Tibial artery (tissue), 4 donors: ENCODE measurements at regions not wholly inside any gene's neighbourhood (a gene's known extent, or its start where the extent isn't known, plus 50 kb on each side); places are given as distances from the start of the nearest gene placed in this dataset.

Experiments used
- DNase-seq, 2 donors: peaks; one replicate each; pipeline ENCODE4 v3.0.0-alpha.2; 2019
- H3K27ac ChIP-seq, 2 donors: fragments of 200-600 bp; sonication (generic) in 1 of 2; 1 replicate in 1 of 2; 2 replicates in 1 of 2; pipeline ENCODE4 v1.5.1; 2018 to 2019; ENCODE audit warnings: mild to moderate bottlenecking in 1 of 2
- H3K27me3 ChIP-seq, 2 donors: fragments of 200-600 bp; sonication (generic) in 1 of 2; one replicate each; pipeline versions ENCODE4 v1.5.1 to v1.6.0; 2016 to 2019
- H3K36me3 ChIP-seq, 3 donors: fragments of 200-600 bp; sonication (generic) in 2 of 3; one replicate each; pipeline ENCODE4 v1.5.1; 2016 to 2019; ENCODE audit warnings: mild to moderate bottlenecking in 2 of 3
- H3K4me1 ChIP-seq, 4 donors: fragments of 200-600 bp; sonication (generic) in 2 of 4; 1 replicate in 3 of 4; 2 replicates in 1 of 4; pipeline ENCODE4 v1.5.1; 2016 to 2019
- H3K4me3 ChIP-seq, 2 donors: fragments of 200-600 bp; sonication (generic) in 1 of 2; 1 replicate in 1 of 2; 2 replicates in 1 of 2; pipeline ENCODE4 v1.5.1; 2018 to 2019; ENCODE audit warnings: mild to moderate bottlenecking in 2 of 2
- H3K9me3 ChIP-seq, 3 donors: fragments of 200-600 bp; sonication (generic) in 1 of 3; one replicate each; pipeline ENCODE4 v1.5.1; 2016 to 2019
- CTCF ChIP-seq, 2 experiments: fragments of 200-600 bp in 1 of 2; fragments of 450-650 bp in 1 of 2; IDR thresholded peaks; one replicate each; pipeline ENCODE4 v1.5.1; 2017 to 2019; ENCODE audit warnings: antibody characterized with exemption in 2 of 2, mild to moderate bottlenecking in 1 of 2, moderate library complexity in 1 of 2
- intact Hi-C: fragments of 100-400 bp; cut with DNase I; formaldehyde crosslinking; loops from one replicate; pipeline ENCODE4 v1.15.0; 2023; ENCODE audit warnings: low total_unique reads

GRCh38 chr1:25042331-25043227 lies 112.5 kb upstream of the RUNX3 start:
- DNase-seq: no peak
- H3K9me3 ChIP-seq: no peaks in the 10 kb centered on the region
- no peak for TF ChIP-seq CTCF (IDR thresholded peaks at IDR 0.05)
- peaks cover 0 to 44% of the 10 kb centered on the region in 2 donors for H3K27me3 ChIP-seq
- no peak overlapping the region for H3K27ac ChIP-seq
- no peak overlapping the region for H3K4me3 ChIP-seq
- intact Hi-C loops: no loop called here
- no peaks in the 10 kb centered on the region for H3K36me3 ChIP-seq
- H3K4me1 ChIP-seq: no peaks in the 10 kb centered on the region

DNA sequence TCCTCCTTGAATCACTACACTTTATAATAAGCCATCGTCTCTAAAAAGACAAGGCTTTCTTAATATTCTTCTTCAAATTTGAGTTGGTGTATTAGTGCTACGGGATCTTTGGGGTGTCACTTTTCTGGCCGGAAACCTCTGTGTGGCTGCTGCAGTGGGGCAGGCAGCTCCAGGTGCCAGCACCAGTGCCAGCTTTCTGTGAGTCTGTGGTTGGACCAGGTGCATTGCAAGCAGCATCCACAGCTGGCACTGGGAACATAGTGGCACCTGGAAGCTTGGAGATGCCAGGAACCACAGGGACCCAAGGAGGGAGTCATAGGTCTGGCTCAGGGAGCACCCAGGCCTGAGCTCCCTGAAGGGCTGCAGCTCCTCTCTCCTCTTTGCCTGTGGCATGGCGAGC lies 111.8 kb upstream of the RUNX3 start:
- H3K4me3 ChIP-seq: no peak overlapping the region
- no peaks in the 10 kb centered on the region for H3K4me1 ChIP-seq
- no peaks in the 10 kb centered on the region for H3K9me3 ChIP-seq
- H3K27me3 ChIP-seq: peaks cover 0 to 44% of the 10 kb centered on the region in 2 donors
- intact Hi-C loops: no loop called here
- DNase-seq: no peak
- H3K27ac ChIP-seq: no peak overlapping the region
- H3K36me3 ChIP-seq: no peaks in the 10 kb centered on the region
- TF ChIP-seq CTCF (IDR thresholded peaks at IDR 0.05): no peak

GRCh38 chr1:25040122-25040685 lies 110.1 kb upstream of the RUNX3 start:
- Histone ChIP-seq H3K27ac (no peak overlapping the region), H3K9me3 (no peaks in the 10 kb centered on the region), H3K36me3 (no peaks in the 10 kb centered on the region), H3K4me3 (no peak overlapping the region), H3K4me1 (no peaks in the 10 kb centered on the region), H3K27me3 (peaks cover 0 to 41% of the 10 kb centered on the region in 2 donors)
- no peak for TF ChIP-seq CTCF (IDR thresholded peaks at IDR 0.05)
- intact Hi-C loops: no loop called here
- no peak for DNase-seq

- TF ChIP-seq CTCF (IDR thresholded peaks at IDR 0.05): no peak
- Histone ChIP-seq H3K9me3 (no peaks in the 10 kb centered on the region), H3K27me3 (peaks cover 0 to 41% of the 10 kb centered on the region in 2 donors), H3K27ac (no peak overlapping the region), H3K4me1 (no peaks in the 10 kb centered on the region), H3K36me3 (no peaks in the 10 kb centered on the region), H3K4me3 (no peak overlapping the region)
- no peak for DNase-seq
- intact Hi-C loops: loop anchor here (5.0 to 10.0 kb wide), 2 partner anchors 107 to 184 kb away; partner anchors contain the start of gene RUNX3
Measured at GRCh38 chr1:25039229-25039628, 109.2 kb upstream of the RUNX3 start.

DNA sequence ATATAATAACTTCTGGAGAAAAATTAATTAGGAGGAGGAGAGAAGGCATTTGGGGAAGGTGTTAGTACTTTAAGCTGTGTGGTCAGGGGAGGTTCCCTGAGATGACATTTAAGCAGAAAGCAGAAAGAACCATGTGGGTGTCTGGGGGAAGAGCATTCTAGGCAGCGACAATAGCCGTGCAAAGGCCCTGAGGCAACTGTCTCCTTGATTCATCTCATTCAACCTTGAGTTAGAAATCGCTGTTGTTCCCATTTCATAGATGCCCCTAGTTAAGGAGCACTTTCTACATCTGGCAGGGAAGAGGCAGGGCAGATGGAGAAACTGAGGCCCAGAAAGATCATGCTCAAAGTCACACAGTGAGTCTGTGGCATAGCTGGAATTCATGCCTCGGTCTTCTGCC lies 108.6 kb upstream of the RUNX3 start:
- H3K27ac ChIP-seq: no peak overlapping the region
- no peak for DNase-seq
- H3K9me3 ChIP-seq: no peaks in the 10 kb centered on the region
- TF ChIP-seq CTCF (IDR thresholded peaks at IDR 0.05): no peak
- no peaks in the 10 kb centered on the region for H3K4me1 ChIP-seq
- intact Hi-C loops: loop anchor here (5.0 to 10.0 kb wide), 2 partner anchors 106 to 184 kb away; partner anchors contain the start of gene RUNX3
- no peak overlapping the region for H3K4me3 ChIP-seq
- H3K27me3 ChIP-seq: peaks cover 0 to 44% of the 10 kb centered on the region in 2 donors
- no peaks in the 10 kb centered on the region for H3K36me3 ChIP-seq
